ENCODE measurements at regions not wholly inside any gene's neighbourhood (a gene's known extent, or its start where the extent isn't known, plus 50 kb on each side); places are given as distances from the start of the nearest gene placed in this dataset.

- DNase-seq = no peak
Observed at GRCh38 chr3:118011910-118012309, 1022.7 kb downstream of the IGSF11 start.

- no peak for DNase-seq
Observed at GRCh38 chr3:118029049-118029448, 1005.6 kb downstream of the IGSF11 start.

- no peak for DNase-seq
Observed at GRCh38 chr3:118036215-118036614, 998.4 kb downstream of the IGSF11 start.

- no peak for DNase-seq
Observed at GRCh38 chr3:118055381-118055780, 979.3 kb downstream of the IGSF11 start.

GRCh38 chr3:118057086-118057485, 977.6 kb downstream of the IGSF11 start:
- no peak for DNase-seq

GRCh38 chr3:118059096-118059495, 975.5 kb downstream of the IGSF11 start:
- no peak for DNase-seq

GRCh38 chr3:118067439-118067838, 967.2 kb downstream of the IGSF11 start:
- DNase-seq = no peak

GRCh38 chr3:118075873-118076272, 958.8 kb downstream of the IGSF11 start:
- no peak for DNase-seq

- no peak for DNase-seq
Observed at GRCh38 chr3:118077332-118077731, 957.3 kb downstream of the IGSF11 start.

GRCh38 chr3:118080889-118081288, 953.8 kb downstream of the IGSF11 start:
- DNase-seq = no peak

GRCh38 chr3:118088696-118089095, 946.0 kb downstream of the IGSF11 start:
- DNase-seq = no peak

- DNase-seq = no peak
Observed at GRCh38 chr3:118089563-118089962, 945.1 kb downstream of the IGSF11 start.

GRCh38 chr3:118097226-118097625, 937.4 kb downstream of the IGSF11 start:
- no peak for DNase-seq

- no peak for DNase-seq
Observed at GRCh38 chr3:118097660-118098059, 937.0 kb downstream of the IGSF11 start.

- no peak for DNase-seq
Observed at GRCh38 chr3:118098827-118099226, 935.8 kb downstream of the IGSF11 start.

- no peak for DNase-seq
Observed at GRCh38 chr3:118101891-118102290, 932.8 kb downstream of the IGSF11 start.

- no peak for DNase-seq
Observed at GRCh38 chr3:118102737-118103136, 931.9 kb downstream of the IGSF11 start.

- no peak for DNase-seq
Observed at GRCh38 chr3:118108201-118108600, 926.4 kb downstream of the IGSF11 start.

- DNase-seq = no peak
Observed at GRCh38 chr3:118108769-118109168, 925.9 kb downstream of the IGSF11 start.

- DNase-seq = no peak
Observed at GRCh38 chr3:118110211-118110610, 924.4 kb downstream of the IGSF11 start.

- no peak for DNase-seq
Observed at GRCh38 chr3:118116991-118117390, 917.7 kb downstream of the IGSF11 start.

GRCh38 chr3:118126751-118127150, 907.9 kb downstream of the IGSF11 start:
- no peak for DNase-seq

GRCh38 chr3:118127992-118128391, 906.7 kb downstream of the IGSF11 start:
- no peak for DNase-seq

GRCh38 chr3:118128886-118129285, 905.8 kb downstream of the IGSF11 start:
- DNase-seq = no peak

- no peak for DNase-seq
Observed at GRCh38 chr3:118137778-118138177, 896.9 kb downstream of the IGSF11 start.

GRCh38 chr3:118144919-118145318, 889.7 kb downstream of the IGSF11 start:
- no peak for DNase-seq
